ENCODE measurements at regions not wholly inside any gene's neighbourhood (a gene's known extent, or its start where the extent isn't known, plus 50 kb on each side); places are given as distances from the start of the nearest gene placed in this dataset.

- TF ChIP-seq ESRRA (CRISPR knock-in tag; IDR thresholded peaks at IDR 0.05; ENCODE audit: low read depth) (no peak), SP140L (CRISPR knock-in tag; IDR thresholded peaks at IDR 0.05; ENCODE audit: borderline replicate concordance) (no peak), REST (IDR thresholded peaks at IDR 0.05; ENCODE audit: borderline replicate concordance in 1 of 2, low read depth in 1 of 2, low read length in 2 of 2) (no peak), SIN3A (IDR thresholded peaks at IDR 0.05; ENCODE audit: borderline replicate concordance, low read depth, low read length) (no peak), ZNF747 (CRISPR knock-in tag; IDR thresholded peaks at IDR 0.05; ENCODE audit: borderline replicate concordance) (no peak), MXI1 (IDR thresholded peaks at IDR 0.05; ENCODE audit: borderline replicate concordance, low read depth, low read length) (no peak), JUND (CRISPR knock-in tag; IDR thresholded peaks at IDR 0.05) (no peak), MYNN (CRISPR knock-in tag; IDR thresholded peaks at IDR 0.05; ENCODE audit: low read depth) (no peak), FOXM1 (CRISPR knock-in tag; IDR thresholded peaks at IDR 0.05) (no peak), RBM39 (IDR thresholded peaks at IDR 0.05; ENCODE audit: low read depth, low read length, poor library complexity, severe bottlenecking) (no peak), JARID2 (CRISPR knock-in tag; IDR thresholded peaks at IDR 0.05; ENCODE audit: insufficient replicate concordance) (no peak)
- TF ChIP-seq, protein P1, sequence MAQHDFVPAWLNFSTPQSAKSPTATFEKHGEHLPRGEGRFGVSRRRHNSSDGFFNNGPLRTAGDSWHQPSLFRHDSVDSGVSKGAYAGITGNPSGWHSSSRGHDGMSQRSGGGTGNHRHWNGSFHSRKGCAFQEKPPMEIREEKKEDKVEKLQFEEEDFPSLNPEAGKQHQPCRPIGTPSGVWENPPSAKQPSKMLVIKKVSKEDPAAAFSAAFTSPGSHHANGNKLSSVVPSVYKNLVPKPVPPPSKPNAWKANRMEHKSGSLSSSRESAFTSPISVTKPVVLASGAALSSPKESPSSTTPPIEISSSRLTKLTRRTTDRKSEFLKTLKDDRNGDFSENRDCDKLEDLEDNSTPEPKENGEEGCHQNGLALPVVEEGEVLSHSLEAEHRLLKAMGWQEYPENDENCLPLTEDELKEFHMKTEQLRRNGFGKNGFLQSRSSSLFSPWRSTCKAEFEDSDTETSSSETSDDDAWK (CRISPR knock-in tag; IDR thresholded peaks at IDR 0.05), result no peak
These were observed 58.3 kb upstream of the IFFO2 start for GRCh38 chr1:19014765-19015164.

Data from HepG2 (cell line).